Suprapubic skin (tissue), 4 donors: ENCODE measurements at regions not wholly inside any gene's neighbourhood (a gene's known extent, or its start where the extent isn't known, plus 50 kb on each side); places are given as distances from the start of the nearest gene placed in this dataset.
A peak's percentile ranks its signal among the peaks of the same experiment; 100 is the strongest.

Experiments used
- DNase-seq, 2 donors: peaks; one replicate each; pipeline ENCODE4 v3.0.0-alpha.2; 2019; ENCODE audit warnings: low spot score in 2 of 2
- H3K27ac ChIP-seq: fragments of 200-600 bp; sonication (generic); one replicate; pipeline ENCODE4 v1.5.1; 2019
- H3K27me3 ChIP-seq: fragments of 200-600 bp; sonication (generic); one replicate; pipeline ENCODE4 v1.5.1; 2019
- H3K36me3 ChIP-seq: fragments of 200-600 bp; sonication (generic); one replicate; pipeline ENCODE4 v1.5.1; 2019
- H3K4me1 ChIP-seq: fragments of 200-600 bp; sonication (generic); one replicate; pipeline ENCODE4 v1.5.1; 2019
- H3K4me3 ChIP-seq: fragments of 200-600 bp; sonication (generic); one replicate; pipeline ENCODE4 v1.5.1; 2019; ENCODE audit warnings: mild to moderate bottlenecking
- H3K9me3 ChIP-seq: fragments of 200-600 bp; sonication (generic); one replicate; pipeline ENCODE4 v1.5.1; 2019
- EP300 ChIP-seq: sonication (generic); formaldehyde crosslinking; IDR thresholded peaks from one replicate; pipeline ENCODE4 v1.6.1; 2017; ENCODE audit warnings: antibody characterized with exemption
- POLR2A ChIP-seq, 2 donors: fragments of 450-650 bp; IDR thresholded peaks; one replicate each; pipeline ENCODE4 v1.6.1; 2017; ENCODE audit warnings: antibody characterized with exemption in 2 of 2, mild to moderate bottlenecking in 2 of 2, moderate library complexity in 2 of 2
- POLR2AphosphoS5 ChIP-seq, 3 donors: sonication (generic); formaldehyde crosslinking; IDR thresholded peaks; one replicate each; pipeline ENCODE4 v1.6.1; 2017; ENCODE audit warnings: antibody characterized with exemption in 3 of 3
- WGBS: methylation state at CpG from one replicate; pipeline ENCODE4 v1.1.5; 2018; 5-methylcytosine and 5-hydroxymethylcytosine counted together
- TF ChIP-seq, protein P1 (sequence below), 2 donors: fragments of 200-600 bp in 1 of 2; fragments of 450-650 bp in 1 of 2; sonication (generic) in 1 of 2; IDR thresholded peaks; one replicate each; pipeline ENCODE4 v1.5.1; 2016 to 2019; ENCODE audit warnings: antibody characterized with exemption in 2 of 2, mild to moderate bottlenecking in 1 of 2, moderate library complexity in 1 of 2

DNA sequence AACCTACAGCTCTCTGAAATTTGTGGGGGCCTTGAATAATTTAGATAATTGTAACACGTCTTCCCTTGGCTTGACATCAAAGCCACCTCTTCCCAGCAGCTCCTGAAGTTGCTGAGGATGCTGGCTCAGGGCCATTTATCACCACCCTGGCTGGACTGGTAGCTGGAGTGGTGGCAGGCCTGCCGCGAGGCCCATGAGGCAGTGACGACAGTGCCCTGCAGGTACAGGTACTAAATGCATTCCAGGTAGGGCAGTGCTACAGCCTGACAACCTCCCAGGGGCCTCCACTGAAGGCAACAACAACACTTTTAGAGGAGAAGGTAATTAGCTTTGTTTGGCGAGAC is 270.2 kb upstream of the KLF4 start:
- no peak for DNase-seq
- WGBS: 62% methylated on average over 5 of the region's 5 CpGs
- TF ChIP-seq POLR2A (IDR thresholded peaks at IDR 0.05) (no peak), EP300 (no peak), POLR2AphosphoS5 (IDR thresholded peaks at IDR 0.05) (no peak)
- TF ChIP-seq, protein P1, sequence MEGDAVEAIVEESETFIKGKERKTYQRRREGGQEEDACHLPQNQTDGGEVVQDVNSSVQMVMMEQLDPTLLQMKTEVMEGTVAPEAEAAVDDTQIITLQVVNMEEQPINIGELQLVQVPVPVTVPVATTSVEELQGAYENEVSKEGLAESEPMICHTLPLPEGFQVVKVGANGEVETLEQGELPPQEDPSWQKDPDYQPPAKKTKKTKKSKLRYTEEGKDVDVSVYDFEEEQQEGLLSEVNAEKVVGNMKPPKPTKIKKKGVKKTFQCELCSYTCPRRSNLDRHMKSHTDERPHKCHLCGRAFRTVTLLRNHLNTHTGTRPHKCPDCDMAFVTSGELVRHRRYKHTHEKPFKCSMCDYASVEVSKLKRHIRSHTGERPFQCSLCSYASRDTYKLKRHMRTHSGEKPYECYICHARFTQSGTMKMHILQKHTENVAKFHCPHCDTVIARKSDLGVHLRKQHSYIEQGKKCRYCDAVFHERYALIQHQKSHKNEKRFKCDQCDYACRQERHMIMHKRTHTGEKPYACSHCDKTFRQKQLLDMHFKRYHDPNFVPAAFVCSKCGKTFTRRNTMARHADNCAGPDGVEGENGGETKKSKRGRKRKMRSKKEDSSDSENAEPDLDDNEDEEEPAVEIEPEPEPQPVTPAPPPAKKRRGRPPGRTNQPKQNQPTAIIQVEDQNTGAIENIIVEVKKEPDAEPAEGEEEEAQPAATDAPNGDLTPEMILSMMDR (IDR thresholded peaks at IDR 0.05): no peak
- Histone ChIP-seq H3K4me1 (peaks cover 7% of the 10 kb centered on the region), H3K27me3 (no peaks in the 10 kb centered on the region), H3K27ac (peak overlapping the region; percentile 23), H3K9me3 (no peaks in the 10 kb centered on the region), H3K36me3 (no peaks in the 10 kb centered on the region), H3K4me3 (no peak overlapping the region)

DNA sequence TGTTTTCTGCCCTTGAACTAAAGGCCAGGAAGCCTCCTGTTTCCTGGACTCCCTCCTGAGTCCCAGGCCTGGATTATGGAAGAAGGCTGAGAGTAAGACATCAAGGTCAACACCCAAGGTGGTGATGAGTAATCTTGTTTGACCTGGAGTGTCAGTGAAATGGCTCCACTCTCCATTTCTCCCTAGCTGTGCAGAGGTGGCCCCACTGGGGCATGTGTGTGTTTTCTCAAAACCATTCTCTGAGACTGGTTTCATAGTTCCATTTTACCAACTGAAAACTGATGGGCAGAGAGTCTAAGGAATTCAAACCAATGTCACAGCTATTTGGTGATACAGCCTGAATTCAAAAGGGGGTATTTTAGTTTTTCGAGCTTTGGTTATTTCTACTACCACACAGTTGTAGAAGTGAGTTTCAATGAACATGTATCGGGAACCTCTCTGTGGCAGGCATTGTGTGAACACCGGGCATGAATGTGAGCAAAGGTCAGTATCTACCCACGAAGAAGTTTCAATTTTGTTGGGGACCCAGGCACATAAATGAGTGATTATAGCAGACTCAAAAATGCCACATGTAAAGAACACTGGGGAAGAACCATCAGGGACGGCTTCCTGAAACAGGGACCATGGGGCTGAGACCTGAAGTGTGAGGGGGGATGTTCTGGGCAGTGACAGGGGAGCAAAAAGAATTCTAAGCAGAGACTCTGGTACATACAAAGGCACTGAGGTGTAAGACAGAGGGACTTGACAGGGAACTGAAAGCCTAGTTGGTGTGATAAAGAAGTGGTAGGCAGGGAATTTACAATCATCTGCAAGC is 269.6 kb upstream of the KLF4 start:
- H3K9me3 ChIP-seq: no peaks in the 10 kb centered on the region
- H3K27me3 ChIP-seq: no peaks in the 10 kb centered on the region
- no peak for DNase-seq
- no peak overlapping the region for H3K27ac ChIP-seq
- no peak overlapping the region for H3K4me3 ChIP-seq
- no peaks in the 10 kb centered on the region for H3K36me3 ChIP-seq
- WGBS: 94% methylated on average over 5 of the region's 5 CpGs
- TF ChIP-seq POLR2A (IDR thresholded peaks at IDR 0.05): no peak
- no peak for TF ChIP-seq POLR2AphosphoS5 (IDR thresholded peaks at IDR 0.05)
- peaks cover 7% of the 10 kb centered on the region for H3K4me1 ChIP-seq

DNA sequence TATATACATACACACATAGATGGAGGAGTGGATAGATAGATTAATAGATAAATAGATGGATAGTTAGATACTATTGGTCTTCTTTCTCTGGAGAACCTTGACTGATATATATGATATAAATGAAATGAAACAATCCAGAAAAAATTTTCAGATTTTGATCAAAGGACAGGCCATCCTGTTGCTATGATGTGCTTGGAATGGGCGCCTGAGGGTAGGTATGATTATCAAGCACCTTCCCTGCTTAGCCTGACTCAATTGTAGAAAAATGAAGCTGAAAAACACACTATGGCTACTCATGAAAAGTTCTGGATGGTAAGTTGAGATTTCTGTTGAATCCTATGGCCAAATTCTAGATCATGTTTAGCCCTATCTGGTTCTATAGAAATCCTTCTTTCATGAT is 266.5 kb upstream of the KLF4 start:
- no peak for DNase-seq
- Histone ChIP-seq H3K4me1 (peaks cover 22% of the 10 kb centered on the region), H3K27ac (no peak overlapping the region), H3K27me3 (no peaks in the 10 kb centered on the region), H3K36me3 (no peaks in the 10 kb centered on the region), H3K4me3 (no peak overlapping the region), H3K9me3 (no peaks in the 10 kb centered on the region)
- TF ChIP-seq POLR2AphosphoS5 (IDR thresholded peaks at IDR 0.05) (no peak), EP300 (no peak), POLR2A (IDR thresholded peaks at IDR 0.05) (no peak)
- TF ChIP-seq, protein P1 (IDR thresholded peaks at IDR 0.05): no peak
- 88% methylated on average over 1 of the region's 1 CpG for WGBS

DNA sequence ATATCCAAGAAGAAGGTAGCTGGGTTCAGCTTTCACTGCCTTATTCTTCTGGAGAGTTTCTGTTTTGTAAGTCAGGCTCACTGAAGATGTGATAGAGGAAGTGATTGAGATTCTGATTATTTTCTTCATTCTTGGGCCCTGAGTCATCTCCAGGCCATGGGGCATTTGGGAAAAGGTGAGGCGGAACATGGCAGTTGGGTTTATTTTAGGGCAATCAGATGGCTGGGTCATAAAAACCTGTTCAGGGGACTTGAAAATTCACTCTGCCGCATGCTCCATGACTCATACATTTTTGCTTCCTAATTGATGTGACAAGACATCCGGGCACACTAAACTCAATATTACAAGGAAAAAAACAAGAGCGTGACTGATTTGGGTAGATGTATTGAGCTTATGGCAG is 265.7 kb upstream of the KLF4 start:
- no peak overlapping the region for H3K27ac ChIP-seq
- TF ChIP-seq POLR2AphosphoS5 (IDR thresholded peaks at IDR 0.05) (no peak), EP300 (no peak), POLR2A (IDR thresholded peaks at IDR 0.05) (no peak)
- TF ChIP-seq, protein P1 (IDR thresholded peaks at IDR 0.05): no peak
- no peak for DNase-seq

DNA sequence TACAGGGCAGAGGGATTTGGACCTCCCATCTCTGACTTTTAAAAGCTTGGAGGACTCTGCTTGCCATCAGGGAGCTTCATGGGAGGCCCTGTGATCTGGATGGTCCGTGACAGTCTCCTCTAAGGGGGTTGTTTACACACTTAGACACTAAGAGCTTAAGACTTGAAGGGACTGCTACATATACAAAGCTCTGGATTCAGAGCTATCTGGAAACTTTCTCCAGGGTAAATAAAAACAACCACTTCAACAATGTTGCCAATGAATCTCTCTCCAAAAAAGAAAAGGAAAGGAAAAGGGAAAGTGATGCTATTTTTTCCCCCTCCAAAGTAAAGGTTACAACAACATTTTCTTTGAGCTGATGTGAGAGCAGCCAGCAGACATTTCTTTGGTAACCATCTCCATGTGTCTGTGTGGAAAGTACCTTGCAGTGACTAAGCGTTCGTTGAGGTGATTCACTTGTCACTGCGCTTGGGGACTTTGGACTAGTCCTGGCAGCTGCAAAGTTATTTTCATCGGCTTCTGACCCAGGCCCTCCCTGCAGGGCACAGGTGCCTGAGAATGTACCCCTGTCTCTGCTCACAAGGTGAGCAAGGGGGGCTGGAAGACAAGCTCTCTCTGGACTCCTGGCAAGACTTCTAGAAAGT is 262.1 kb upstream of the KLF4 start:
- Histone ChIP-seq H3K4me3 (no peak overlapping the region), H3K4me1 (peaks cover 44% of the 10 kb centered on the region)
- no peak for DNase-seq

More for the DNA sequence above, 265.7 kb upstream of the KLF4 start:
- H3K36me3 ChIP-seq: no peaks in the 10 kb centered on the region
- WGBS: 23% methylated on average over 4 of the region's 4 CpGs
- no peak overlapping the region for H3K4me3 ChIP-seq
- H3K27me3 ChIP-seq: no peaks in the 10 kb centered on the region
- H3K9me3 ChIP-seq: no peaks in the 10 kb centered on the region
- peaks cover 31% of the 10 kb centered on the region for H3K4me1 ChIP-seq

More for the DNA sequence above, 262.1 kb upstream of the KLF4 start:
- peak overlapping the region; percentile 85 for H3K27ac ChIP-seq
- no peaks in the 10 kb centered on the region for H3K27me3 ChIP-seq
- WGBS: 19% methylated on average over 5 of the region's 5 CpGs
- H3K36me3 ChIP-seq: no peaks in the 10 kb centered on the region
- TF ChIP-seq, protein P1 (IDR thresholded peaks at IDR 0.05): no peak
- peak in 2 of 3 donors; percentile 33 to 39 for TF ChIP-seq POLR2AphosphoS5 (IDR thresholded peaks at IDR 0.05)
- TF ChIP-seq POLR2A (IDR thresholded peaks at IDR 0.05): peak in 1 of 2 donors; percentile 4
- TF ChIP-seq EP300: no peak
- no peaks in the 10 kb centered on the region for H3K9me3 ChIP-seq
